ENCODE measurements at regions not wholly inside any gene's neighbourhood (a gene's known extent, or its start where the extent isn't known, plus 50 kb on each side); places are given as distances from the start of the nearest gene placed in this dataset.

- no peak for TF ChIP-seq CTCF (IDR thresholded peaks at IDR 0.05; ENCODE audit: insufficient read depth, low read length, poor library complexity, severe bottlenecking)
- TF ChIP-seq EZH2phosphoT487 (conservative IDR thresholded peaks at IDR 0.05; ENCODE audit: low read length) = no peak
These were observed 184.3 kb downstream of the HS3ST3A1 start for GRCh38 chr17:13417381-13417950.

All from SU-DHL-6 (cell line).